Gastroesophageal sphincter (tissue), 3 donors: ENCODE measurements at regions not wholly inside any gene's neighbourhood (a gene's known extent, or its start where the extent isn't known, plus 50 kb on each side); places are given as distances from the start of the nearest gene placed in this dataset.

Source experiments
- POLR2A ChIP-seq, 2 donors: fragments of 450-650 bp; IDR thresholded peaks; one replicate each; pipeline ENCODE4 v1.6.1; 2017; ENCODE audit warnings: antibody characterized with exemption in 2 of 2, mild to moderate bottlenecking in 2 of 2, moderate library complexity in 1 of 2
- POLR2AphosphoS5 ChIP-seq: sonication (generic); formaldehyde crosslinking; IDR thresholded peaks from one replicate; pipeline ENCODE4 v1.6.1; 2017; ENCODE audit warnings: antibody characterized with exemption
- TF ChIP-seq, protein P1 (sequence below), 4 experiments: fragments of 200-600 bp in 2 of 4; fragments of 450-650 bp in 2 of 4; sonication (generic) in 1 of 4; IDR thresholded peaks; one replicate each; pipeline ENCODE4 v1.5.1; 2017 to 2019; ENCODE audit warnings: antibody characterized with exemption in 4 of 4, mild to moderate bottlenecking in 2 of 4, moderate library complexity in 2 of 4

GRCh38 chr4:11565213-11565612 lies 136.5 kb upstream of the HS3ST1 start:
- TF ChIP-seq, protein P1, sequence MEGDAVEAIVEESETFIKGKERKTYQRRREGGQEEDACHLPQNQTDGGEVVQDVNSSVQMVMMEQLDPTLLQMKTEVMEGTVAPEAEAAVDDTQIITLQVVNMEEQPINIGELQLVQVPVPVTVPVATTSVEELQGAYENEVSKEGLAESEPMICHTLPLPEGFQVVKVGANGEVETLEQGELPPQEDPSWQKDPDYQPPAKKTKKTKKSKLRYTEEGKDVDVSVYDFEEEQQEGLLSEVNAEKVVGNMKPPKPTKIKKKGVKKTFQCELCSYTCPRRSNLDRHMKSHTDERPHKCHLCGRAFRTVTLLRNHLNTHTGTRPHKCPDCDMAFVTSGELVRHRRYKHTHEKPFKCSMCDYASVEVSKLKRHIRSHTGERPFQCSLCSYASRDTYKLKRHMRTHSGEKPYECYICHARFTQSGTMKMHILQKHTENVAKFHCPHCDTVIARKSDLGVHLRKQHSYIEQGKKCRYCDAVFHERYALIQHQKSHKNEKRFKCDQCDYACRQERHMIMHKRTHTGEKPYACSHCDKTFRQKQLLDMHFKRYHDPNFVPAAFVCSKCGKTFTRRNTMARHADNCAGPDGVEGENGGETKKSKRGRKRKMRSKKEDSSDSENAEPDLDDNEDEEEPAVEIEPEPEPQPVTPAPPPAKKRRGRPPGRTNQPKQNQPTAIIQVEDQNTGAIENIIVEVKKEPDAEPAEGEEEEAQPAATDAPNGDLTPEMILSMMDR (IDR thresholded peaks at IDR 0.05): no peak
- TF ChIP-seq POLR2A (IDR thresholded peaks at IDR 0.05): no peak
- no peak for TF ChIP-seq POLR2AphosphoS5
